ENCODE measurements at regions not wholly inside any gene's neighbourhood (a gene's known extent, or its start where the extent isn't known, plus 50 kb on each side); places are given as distances from the start of the nearest gene placed in this dataset.

GRCh38 chr2:120552800-120553481 lies 182.7 kb upstream of the GLI2 start (continued):
- no peak for TF ChIP-seq SRF (IDR thresholded peaks at IDR 0.05; ENCODE audit: low read depth, low read length)
- no peak for TF ChIP-seq GABPA (IDR thresholded peaks at IDR 0.05; ENCODE audit: borderline replicate concordance, insufficient read depth, low read length)
- no peak for TF ChIP-seq BCL11A (IDR thresholded peaks at IDR 0.05; ENCODE audit: low read depth in 2 of 2, low read length in 2 of 2)
- no peak for TF ChIP-seq FOSL1 (IDR thresholded peaks at IDR 0.05; ENCODE audit: insufficient read depth, low read depth, low read length)
- no peak for TF ChIP-seq ATF3 (IDR thresholded peaks at IDR 0.05; ENCODE audit: insufficient read depth, low read depth, low read length)
- TF ChIP-seq YY1 (IDR thresholded peaks at IDR 0.05; ENCODE audit: low read depth, low read length), result no peak
- TF ChIP-seq HDAC2 (IDR thresholded peaks at IDR 0.05; ENCODE audit: borderline replicate concordance in 1 of 2, low read depth in 2 of 2, low read length in 2 of 2), result no peak
- TF ChIP-seq SP2 (IDR thresholded peaks at IDR 0.05; ENCODE audit: low read length), result no peak
- TF ChIP-seq POLR2AphosphoS5 (IDR thresholded peaks at IDR 0.05; ENCODE audit: low read depth, low read length), result no peak
- no peak for TF ChIP-seq SIX5 (IDR thresholded peaks at IDR 0.05; ENCODE audit: low read depth, low read length)
- no peak for TF ChIP-seq JUN (IDR thresholded peaks at IDR 0.05; ENCODE audit: low read depth, low read length)
- TF ChIP-seq PHF8 (conservative IDR thresholded peaks at IDR 0.05; ENCODE audit: low read depth, low read length), result no peak
- no peak for TF ChIP-seq NRF1 (IDR thresholded peaks at IDR 0.05; ENCODE audit: low read depth, low read length)
- 0 out of 2 replicates have a peak, but pooled peaks have one; percentile 15 for TF ChIP-seq TAF1 (IDR thresholded peaks at IDR 0.05; ENCODE audit: low read depth, low read length)
- no peak for TF ChIP-seq CTBP2 (IDR thresholded peaks at IDR 0.05; ENCODE audit: borderline replicate concordance, insufficient read depth, insufficient read length, low read length)
- no peak for TF ChIP-seq RNF2 (IDR thresholded peaks at IDR 0.05; ENCODE audit: borderline replicate concordance, low read depth, low read length, missing control alignments, poor library complexity, severe bottlenecking)
- TF ChIP-seq CBX5 (IDR thresholded peaks at IDR 0.05; ENCODE audit: low read depth, low read length), result no peak
- TF ChIP-seq KDM5A (IDR thresholded peaks at IDR 0.05; ENCODE audit: low read length), result no peak
